ENCODE measurements at regions not wholly inside any gene's neighbourhood (a gene's known extent, or its start where the extent isn't known, plus 50 kb on each side); places are given as distances from the start of the nearest gene placed in this dataset.

DNA sequence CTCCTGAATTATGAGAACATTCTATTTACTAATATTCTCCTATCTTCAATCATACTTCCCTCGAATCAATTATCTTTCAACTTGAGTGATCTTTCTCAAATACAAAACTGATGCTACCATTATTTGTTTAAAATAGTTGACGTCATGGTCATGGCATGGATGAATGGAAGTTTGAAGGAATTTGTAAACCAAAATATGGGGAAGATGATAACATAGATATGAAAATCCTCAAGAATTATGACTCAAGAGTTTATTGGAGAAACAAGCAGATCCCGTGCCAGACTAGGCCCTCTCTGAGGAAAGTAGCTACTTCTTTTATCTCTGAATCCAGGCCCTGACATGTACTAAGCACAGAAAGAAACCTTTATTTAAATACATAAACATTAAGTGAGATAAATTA, 270.4 kb upstream of the MC4R start:
- POLR2A ChIA-PET (ENCODE audit: unreplicated experiment) = interaction anchor here (0.5 kb wide), 1 partner anchor 17 kb away, joined by 3 read pairs; no protein-coding TSS in a partner anchor
- Histone ChIP-seq H3K9ac (ENCODE audit: low read depth, low read length) (no peak overlapping the region), H2BK15ac (ENCODE audit: low read depth, low read length) (no peak overlapping the region), H2BK120ac (ENCODE audit: low read depth, low read length) (no peak overlapping the region), H4K5ac (ENCODE audit: low read depth, low read length) (no peak overlapping the region), H3K27me3 (ENCODE audit: control insufficient read depth, insufficient read depth, low read length) (no peaks in the 10 kb centered on the region), H2BK5ac (ENCODE audit: low read depth, low read length, poor library complexity, severe bottlenecking) (no peak overlapping the region), H3K27ac (ENCODE audit: insufficient read depth, low read length) (no peak overlapping the region), H2AK5ac (ENCODE audit: low read depth, low read length) (no peak overlapping the region), H3K23ac (ENCODE audit: low read depth, low read length) (no peak overlapping the region), H3K56ac (ENCODE audit: extremely low read depth, insufficient read depth, low read length) (no peak overlapping the region), H4K8ac (ENCODE audit: low read depth in 2 of 2, low read length in 2 of 2) (no peak overlapping the region), H3K4me2 (ENCODE audit: low read depth, low read length) (no peak overlapping the region), H3K4me1 (ENCODE audit: control insufficient read depth, insufficient read depth, low read length) (no peaks in the 10 kb centered on the region), H4K91ac (ENCODE audit: insufficient read depth, low read depth, low read length) (no peak overlapping the region), H2AFZ (replicated peaks; ENCODE audit: low read length, poor library complexity) (no peak overlapping the region), H3K79me1 (ENCODE audit: low read depth in 1 of 2, low read length in 2 of 2) (no peaks in the 10 kb centered on the region), H4K20me1 (ENCODE audit: insufficient read depth, low read length) (no peaks in the 10 kb centered on the region), H3K18ac (ENCODE audit: low read depth, low read length) (no peak overlapping the region), H3K9me1 (ENCODE audit: insufficient read depth, low read length) (no peaks in the 10 kb centered on the region), H3K4me3 (ENCODE audit: insufficient read depth, low read depth, low read length) (no peak overlapping the region), H2AK9ac (replicated peaks; ENCODE audit: low read depth, low read length, poor library complexity) (no peak overlapping the region), H2BK20ac (ENCODE audit: low read depth, low read length) (no peak overlapping the region), H3K14ac (replicated peaks; ENCODE audit: low read depth, low read length) (no peak overlapping the region), H3K36me3 (ENCODE audit: control insufficient read depth, insufficient read depth, low read length) (no peaks in the 10 kb centered on the region), H3K4ac (ENCODE audit: low read depth, low read length) (no peak overlapping the region), H3K9me3 (ENCODE audit: control insufficient read depth, insufficient read depth, low read length) (no peaks in the 10 kb centered on the region)
- 100% methylated on average over 1 of the region's 3 CpGs; no CpG with 5 or more reads in 1 of the 2 experiments for WGBS, 2 experiments (ENCODE audit: extremely low coverage in 2 of 2, insufficient read length in 1 of 2)
- dilution Hi-C loops (cut with HindIII; ENCODE audit: low sequenced_read_pairs, unreplicated experiment) (no loop called here), in situ Hi-C loops (cut with MboI; ENCODE audit: low sequenced_read_pairs) (no loop called here), intact Hi-C loops (cut with micrococcal nuclease) (no loop called here)
- CTCF ChIA-PET = no interaction called here
- DNase-seq = no peak
- TF ChIP-seq MXI1 (IDR thresholded peaks at IDR 0.05; ENCODE audit: borderline replicate concordance, low read depth, low read length) = no peak
- TF ChIP-seq NFE2L2 (IDR thresholded peaks at IDR 0.05; ENCODE audit: low read depth, low read length) = no peak
- no peak for TF ChIP-seq BHLHE40 (IDR thresholded peaks at IDR 0.05; ENCODE audit: low read depth, low read length)
- TF ChIP-seq, protein P1, sequence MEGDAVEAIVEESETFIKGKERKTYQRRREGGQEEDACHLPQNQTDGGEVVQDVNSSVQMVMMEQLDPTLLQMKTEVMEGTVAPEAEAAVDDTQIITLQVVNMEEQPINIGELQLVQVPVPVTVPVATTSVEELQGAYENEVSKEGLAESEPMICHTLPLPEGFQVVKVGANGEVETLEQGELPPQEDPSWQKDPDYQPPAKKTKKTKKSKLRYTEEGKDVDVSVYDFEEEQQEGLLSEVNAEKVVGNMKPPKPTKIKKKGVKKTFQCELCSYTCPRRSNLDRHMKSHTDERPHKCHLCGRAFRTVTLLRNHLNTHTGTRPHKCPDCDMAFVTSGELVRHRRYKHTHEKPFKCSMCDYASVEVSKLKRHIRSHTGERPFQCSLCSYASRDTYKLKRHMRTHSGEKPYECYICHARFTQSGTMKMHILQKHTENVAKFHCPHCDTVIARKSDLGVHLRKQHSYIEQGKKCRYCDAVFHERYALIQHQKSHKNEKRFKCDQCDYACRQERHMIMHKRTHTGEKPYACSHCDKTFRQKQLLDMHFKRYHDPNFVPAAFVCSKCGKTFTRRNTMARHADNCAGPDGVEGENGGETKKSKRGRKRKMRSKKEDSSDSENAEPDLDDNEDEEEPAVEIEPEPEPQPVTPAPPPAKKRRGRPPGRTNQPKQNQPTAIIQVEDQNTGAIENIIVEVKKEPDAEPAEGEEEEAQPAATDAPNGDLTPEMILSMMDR (conservative IDR thresholded peaks at IDR 0.05; ENCODE audit: low read depth, low read length) = no peak
- TF ChIP-seq FOS (IDR thresholded peaks at IDR 0.05; ENCODE audit: low read depth, low read length) = no peak
- TF ChIP-seq POLR2A (IDR thresholded peaks at IDR 0.05; ENCODE audit: low read depth, low read length) = no peak
- TF ChIP-seq MAZ (IDR thresholded peaks at IDR 0.05; ENCODE audit: borderline replicate concordance, low read depth, low read length) = no peak
- TF ChIP-seq CHD1 (IDR thresholded peaks at IDR 0.05; ENCODE audit: low read depth, low read length) = no peak
- TF ChIP-seq CEBPB (IDR thresholded peaks at IDR 0.05; ENCODE audit: low read depth, low read length) = no peak
- TF ChIP-seq MAFK (IDR thresholded peaks at IDR 0.05; ENCODE audit: low read depth, low read length) = no peak
- TF ChIP-seq RAD21 (IDR thresholded peaks at IDR 0.05; ENCODE audit: low read length) = no peak
- no peak for TF ChIP-seq RFX5 (IDR thresholded peaks at IDR 0.05; ENCODE audit: low read depth, low read length)
- TF ChIP-seq, protein P2, sequence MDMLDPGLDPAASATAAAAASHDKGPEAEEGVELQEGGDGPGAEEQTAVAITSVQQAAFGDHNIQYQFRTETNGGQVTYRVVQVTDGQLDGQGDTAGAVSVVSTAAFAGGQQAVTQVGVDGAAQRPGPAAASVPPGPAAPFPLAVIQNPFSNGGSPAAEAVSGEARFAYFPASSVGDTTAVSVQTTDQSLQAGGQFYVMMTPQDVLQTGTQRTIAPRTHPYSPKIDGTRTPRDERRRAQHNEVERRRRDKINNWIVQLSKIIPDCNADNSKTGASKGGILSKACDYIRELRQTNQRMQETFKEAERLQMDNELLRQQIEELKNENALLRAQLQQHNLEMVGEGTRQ (IDR thresholded peaks at IDR 0.05; ENCODE audit: low read depth, low read length) = no peak
- TF ChIP-seq RCOR1 (IDR thresholded peaks at IDR 0.05; ENCODE audit: insufficient replicate concordance, low read length) = no peak
- no peak for TF ChIP-seq SMC3 (IDR thresholded peaks at IDR 0.05; ENCODE audit: low read depth, low read length)
- no peak for ATAC-seq (ENCODE audit: low read depth)
- no TSS peak for BruUV-seq (replicated peaks)

Measured in IMR-90 (cell line).